ENCODE measurements at regions not wholly inside any gene's neighbourhood (a gene's known extent, or its start where the extent isn't known, plus 50 kb on each side); places are given as distances from the start of the nearest gene placed in this dataset.

DNA sequence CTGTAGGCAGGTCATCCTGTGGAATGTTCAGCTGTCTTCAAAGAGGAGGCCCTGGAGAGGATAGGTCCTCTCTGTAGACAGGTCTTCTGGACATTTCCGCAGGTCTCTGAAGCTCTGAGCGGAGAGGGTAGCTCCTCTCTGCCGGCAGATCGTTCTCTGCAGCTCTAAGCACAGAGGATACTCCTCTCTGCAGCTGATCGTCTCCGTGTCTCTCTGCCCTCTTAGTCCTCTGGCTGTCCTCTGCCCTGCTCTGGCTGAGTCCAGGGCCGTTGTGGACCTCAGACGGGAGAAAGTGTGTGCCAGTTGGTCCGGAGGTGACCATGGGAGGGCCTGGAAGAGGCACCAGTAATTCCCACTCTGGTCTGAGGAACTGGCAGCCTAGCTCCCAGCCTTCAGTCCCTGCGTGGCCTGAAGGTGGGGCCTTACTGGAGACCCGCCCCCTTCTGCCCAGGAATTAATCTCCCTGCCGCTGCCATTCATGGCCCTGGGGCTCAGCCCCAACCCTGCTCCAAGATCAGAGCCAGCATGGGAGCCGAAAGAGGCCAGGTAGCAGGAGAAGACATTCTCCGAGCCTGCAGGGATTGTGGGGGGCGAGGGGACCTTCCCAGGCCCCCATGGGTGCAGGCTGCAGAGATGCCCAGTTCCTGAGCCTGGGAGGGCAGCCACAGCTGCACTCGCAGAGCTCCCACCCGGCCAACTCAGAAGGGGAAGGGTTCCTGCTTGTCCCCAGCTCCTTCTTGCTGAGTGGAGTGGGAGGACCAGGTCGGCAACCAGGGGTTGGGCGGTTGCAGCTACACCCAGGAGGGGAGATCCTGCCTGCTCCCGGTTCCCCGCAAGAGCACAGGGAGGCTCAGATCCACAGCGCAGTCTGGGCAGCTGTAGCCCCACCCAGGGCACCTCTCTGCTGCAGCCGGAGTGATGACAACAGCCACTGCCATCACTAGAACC, 488.7 kb downstream of the RSL24D1 start:
- TF ChIP-seq, protein P1, sequence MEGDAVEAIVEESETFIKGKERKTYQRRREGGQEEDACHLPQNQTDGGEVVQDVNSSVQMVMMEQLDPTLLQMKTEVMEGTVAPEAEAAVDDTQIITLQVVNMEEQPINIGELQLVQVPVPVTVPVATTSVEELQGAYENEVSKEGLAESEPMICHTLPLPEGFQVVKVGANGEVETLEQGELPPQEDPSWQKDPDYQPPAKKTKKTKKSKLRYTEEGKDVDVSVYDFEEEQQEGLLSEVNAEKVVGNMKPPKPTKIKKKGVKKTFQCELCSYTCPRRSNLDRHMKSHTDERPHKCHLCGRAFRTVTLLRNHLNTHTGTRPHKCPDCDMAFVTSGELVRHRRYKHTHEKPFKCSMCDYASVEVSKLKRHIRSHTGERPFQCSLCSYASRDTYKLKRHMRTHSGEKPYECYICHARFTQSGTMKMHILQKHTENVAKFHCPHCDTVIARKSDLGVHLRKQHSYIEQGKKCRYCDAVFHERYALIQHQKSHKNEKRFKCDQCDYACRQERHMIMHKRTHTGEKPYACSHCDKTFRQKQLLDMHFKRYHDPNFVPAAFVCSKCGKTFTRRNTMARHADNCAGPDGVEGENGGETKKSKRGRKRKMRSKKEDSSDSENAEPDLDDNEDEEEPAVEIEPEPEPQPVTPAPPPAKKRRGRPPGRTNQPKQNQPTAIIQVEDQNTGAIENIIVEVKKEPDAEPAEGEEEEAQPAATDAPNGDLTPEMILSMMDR (IDR thresholded peaks at IDR 0.05), result no peak
- TF ChIP-seq ZFX (IDR thresholded peaks at IDR 0.05; ENCODE audit: borderline replicate concordance), result no peak
- no peak overlapping the region for H3K27ac ChIP-seq

- no peak overlapping the region for H3K27ac ChIP-seq
- TF ChIP-seq, protein P1 (IDR thresholded peaks at IDR 0.05), result no peak
- TF ChIP-seq ZFX (IDR thresholded peaks at IDR 0.05; ENCODE audit: borderline replicate concordance), result no peak
These were observed 509.1 kb downstream of the RSL24D1 start for GRCh38 chr15:54687628-54688027.
